ENCODE measurements at regions not wholly inside any gene's neighbourhood (a gene's known extent, or its start where the extent isn't known, plus 50 kb on each side); places are given as distances from the start of the nearest gene placed in this dataset.

GRCh38 chr2:14125624-14126293 is 506.8 kb upstream of the LRATD1 start:
- TF ChIP-seq CTCF (IDR thresholded peaks at IDR 0.05; ENCODE audit: extremely low read depth, missing control alignments) = no peak
- DNase-seq (ENCODE audit: low spot score) = no peak

GRCh38 chr2:14126846-14127245 is 505.7 kb upstream of the LRATD1 start:
- no peak for TF ChIP-seq CTCF (IDR thresholded peaks at IDR 0.05; ENCODE audit: extremely low read depth, missing control alignments)
- DNase-seq (ENCODE audit: low spot score) = no peak

DNA sequence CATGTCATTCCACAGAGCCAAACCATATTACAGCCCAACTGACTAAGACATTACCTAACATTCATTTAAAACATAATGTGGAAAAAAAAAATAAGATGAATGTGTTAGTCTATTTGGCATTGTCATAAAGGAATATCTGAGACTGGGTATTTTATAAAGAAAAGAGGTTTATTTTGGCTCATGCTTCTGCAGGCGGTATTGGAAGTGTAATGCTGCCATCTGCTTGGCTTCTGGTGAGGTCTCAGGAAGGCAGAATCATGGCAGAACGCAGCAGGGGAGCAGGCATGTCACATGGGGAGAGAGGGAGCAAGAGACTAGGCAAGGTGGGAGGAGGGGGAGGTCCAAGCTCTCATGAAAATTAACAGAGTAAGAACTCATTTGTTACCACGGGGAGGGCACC is 504.8 kb upstream of the LRATD1 start:
- TF ChIP-seq CTCF (IDR thresholded peaks at IDR 0.05; ENCODE audit: extremely low read depth, missing control alignments) = no peak
- DNase-seq (ENCODE audit: low spot score) = no peak

DNA sequence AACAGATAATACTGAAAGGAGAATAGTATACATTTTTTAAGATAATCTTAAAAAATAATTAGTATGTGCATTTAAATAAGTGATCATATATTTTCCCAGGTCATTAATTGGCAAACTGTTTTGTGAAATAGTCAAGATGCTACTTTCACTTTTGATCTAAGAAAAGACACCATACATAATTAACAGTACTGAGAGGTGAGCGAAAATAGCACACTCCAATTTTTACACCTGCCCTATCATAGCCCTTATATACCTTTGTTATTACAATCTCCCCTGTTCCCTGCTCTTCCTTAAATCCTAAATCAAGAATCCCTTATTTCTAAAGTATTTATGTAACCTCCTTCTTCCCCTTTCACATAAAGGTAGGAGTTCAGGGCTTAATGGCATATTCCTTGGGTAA is 500.1 kb upstream of the LRATD1 start:
- TF ChIP-seq CTCF (IDR thresholded peaks at IDR 0.05; ENCODE audit: extremely low read depth, missing control alignments) = no peak
- DNase-seq (ENCODE audit: low spot score) = no peak

DNA sequence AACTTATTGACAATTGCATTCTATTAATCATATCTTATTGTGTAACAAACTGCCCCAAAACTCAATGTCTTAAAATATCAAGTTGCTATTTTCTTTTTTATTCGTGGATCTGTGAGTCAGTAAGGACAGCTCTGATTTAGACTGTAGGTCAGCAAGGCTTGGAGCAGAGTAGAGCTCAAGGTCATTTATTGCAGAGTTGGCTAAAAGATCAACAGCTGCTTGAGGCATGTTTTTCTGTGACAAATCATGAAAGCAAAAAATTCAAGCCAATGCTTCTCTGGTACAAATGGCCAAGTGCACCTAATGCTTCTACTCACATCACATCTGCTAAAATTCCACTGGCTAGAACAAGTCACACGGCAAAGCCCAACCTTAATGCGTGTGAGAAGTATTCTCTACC is 497.7 kb upstream of the LRATD1 start:
- DNase-seq (ENCODE audit: low spot score) = no peak
- TF ChIP-seq CTCF (IDR thresholded peaks at IDR 0.05; ENCODE audit: extremely low read depth, missing control alignments) = no peak

DNA sequence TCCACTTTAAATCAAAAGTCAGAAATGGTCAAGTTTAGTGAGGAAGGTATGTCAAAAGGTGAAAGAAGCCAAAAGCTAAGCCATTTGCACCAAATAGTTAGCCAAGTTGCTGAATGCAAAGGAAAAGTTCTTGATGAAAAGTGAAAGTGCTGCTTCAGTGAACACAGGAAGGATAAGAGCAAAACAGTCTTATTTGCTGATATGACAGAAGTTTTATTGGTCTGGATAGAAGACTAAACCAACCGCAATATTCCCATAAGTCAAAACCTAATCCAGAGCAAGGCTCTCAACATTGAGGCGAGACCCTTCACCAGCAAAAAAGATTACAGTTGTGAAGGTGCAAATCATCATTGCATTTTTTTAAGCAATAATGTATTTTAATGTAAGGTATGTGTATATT is 496.5 kb upstream of the LRATD1 start:
- TF ChIP-seq CTCF (IDR thresholded peaks at IDR 0.05; ENCODE audit: extremely low read depth, missing control alignments) = no peak
- DNase-seq (ENCODE audit: low spot score) = no peak

DNA sequence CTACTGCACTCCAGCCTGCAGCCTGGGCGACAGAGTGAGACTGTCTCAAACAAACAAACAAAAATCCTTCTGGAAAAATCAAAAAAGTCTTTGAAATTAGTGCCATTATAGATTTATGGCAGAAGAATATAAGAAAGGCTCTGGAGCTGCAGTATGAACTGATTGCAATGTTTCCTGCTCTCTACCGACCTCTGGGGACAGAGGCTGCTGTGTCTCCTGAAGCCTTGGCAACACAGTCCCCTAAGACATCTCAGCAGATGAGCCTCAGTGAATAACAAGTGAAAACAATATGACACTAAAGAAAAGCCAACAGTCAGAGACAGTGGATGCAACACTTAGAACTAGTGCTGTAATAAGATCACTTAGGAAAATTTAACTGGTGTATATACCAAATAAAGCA is 494.9 kb upstream of the LRATD1 start:
- TF ChIP-seq CTCF (IDR thresholded peaks at IDR 0.05; ENCODE audit: extremely low read depth, missing control alignments) = no peak
- peak; percentile 5 for DNase-seq (ENCODE audit: low spot score)

All from GM20000 (cell line).